HG02852 (cell line): ENCODE measurements at regions not wholly inside any gene's neighbourhood (a gene's known extent, or its start where the extent isn't known, plus 50 kb on each side); places are given as distances from the start of the nearest gene placed in this dataset.
"Not testable (repeated sequence)": the region's sequence is repeated elsewhere in the genome, so short reads cannot be mapped to it uniquely, and the experiment has no call there.

Experiments
- ATAC-seq: cut with Tn5 transposase; IDR thresholded peaks from one replicate; pipeline ENCODE4 v1.9.1; 2021; ENCODE audit warnings: mild to moderate bottlenecking, moderate library complexity; ENCODE audit not compliant: unreplicated experiment

DNA sequence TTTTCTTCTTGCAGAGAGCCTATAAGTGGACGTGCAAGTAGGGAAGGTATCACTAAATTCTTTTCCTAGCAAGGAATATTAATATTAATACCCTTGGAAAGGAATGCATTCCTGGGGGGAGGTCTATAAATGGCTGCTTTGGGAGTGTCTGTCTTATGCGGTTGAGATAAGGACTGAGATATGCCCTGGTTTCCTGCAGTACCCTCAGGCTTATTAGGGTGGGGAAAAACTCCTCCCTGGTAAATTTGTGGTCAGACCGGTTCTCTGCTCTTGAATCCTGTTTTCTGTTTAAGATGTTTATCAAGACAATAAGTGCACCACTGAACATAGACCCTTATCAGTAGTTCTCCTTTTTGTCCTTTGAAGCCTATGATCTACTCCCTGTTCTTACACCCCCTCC lies 155.2 kb downstream of the COPS8 start:
- not testable (repeated sequence) for ATAC-seq

- no peak for ATAC-seq
These were observed 156.4 kb downstream of the COPS8 start for GRCh38 chr2:237242091-237242536.

DNA sequence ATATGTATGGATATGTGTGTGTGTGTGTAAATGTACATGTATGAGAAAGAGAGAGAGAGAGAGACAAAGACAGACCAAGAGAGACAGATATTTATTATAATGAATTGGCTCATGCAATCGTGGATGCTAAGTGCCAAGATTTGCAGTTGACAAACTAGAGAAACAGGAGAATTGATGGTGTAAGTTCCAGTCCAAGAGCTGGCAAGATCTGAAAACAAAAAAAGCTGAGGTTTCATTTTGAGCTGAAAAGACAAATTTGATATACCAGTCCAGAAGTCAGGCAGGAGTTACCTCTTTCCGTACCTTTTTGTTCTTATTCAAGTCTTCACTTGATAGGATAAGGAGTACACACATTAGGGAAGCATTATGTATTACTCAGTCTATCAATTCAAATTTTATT lies 157.8 kb downstream of the COPS8 start:
- no peak for ATAC-seq

DNA sequence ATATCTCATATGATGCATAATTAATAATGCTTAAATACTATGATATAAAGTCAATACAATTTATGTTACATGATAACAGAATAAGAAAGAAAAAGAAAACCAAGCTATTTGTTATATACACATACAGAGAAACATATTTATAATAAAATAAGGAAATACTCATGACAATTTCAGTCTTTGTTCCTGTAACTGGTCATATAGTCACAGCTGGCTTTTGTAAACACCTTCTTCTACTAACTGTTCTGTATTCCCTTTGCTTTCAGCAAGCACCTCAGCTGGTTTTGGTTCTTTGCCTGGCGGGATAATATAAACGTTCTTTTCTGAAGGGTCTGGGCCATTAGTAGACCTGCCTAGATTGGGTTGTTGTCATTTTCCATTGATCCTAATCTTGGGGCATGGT lies 158.5 kb downstream of the COPS8 start:
- no peak for ATAC-seq

DNA sequence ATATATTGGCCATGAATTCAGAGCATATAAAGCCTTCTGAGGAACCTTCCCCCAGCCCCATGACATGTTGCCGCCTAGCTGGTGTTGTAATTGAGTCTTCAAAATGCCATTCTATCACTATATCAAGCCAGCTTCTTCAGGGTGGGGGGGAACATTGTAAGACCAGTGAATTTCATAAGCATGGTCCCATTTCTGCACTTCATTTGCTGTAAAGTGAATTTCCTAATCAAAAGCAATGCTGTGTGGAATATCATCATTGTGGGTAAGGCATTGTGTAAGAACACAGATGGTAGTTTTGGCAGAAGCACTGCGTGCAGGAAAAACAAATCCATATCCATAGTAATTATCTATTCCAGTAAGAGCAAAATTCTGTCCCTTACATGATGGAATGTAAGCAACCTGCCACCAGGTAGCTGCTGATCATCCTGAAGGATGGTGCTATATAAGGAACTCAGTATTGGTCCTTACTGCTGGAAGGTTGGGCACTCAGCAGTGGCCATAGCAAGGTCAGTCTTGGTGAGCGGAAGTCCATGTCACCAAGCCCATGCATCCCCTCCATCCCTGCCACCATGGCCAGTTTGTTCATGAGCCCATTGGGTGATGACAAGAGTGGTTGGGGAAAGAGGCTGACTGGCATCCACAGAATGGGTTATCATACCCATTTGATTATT lies 159.4 kb downstream of the COPS8 start:
- ATAC-seq = no peak

DNA sequence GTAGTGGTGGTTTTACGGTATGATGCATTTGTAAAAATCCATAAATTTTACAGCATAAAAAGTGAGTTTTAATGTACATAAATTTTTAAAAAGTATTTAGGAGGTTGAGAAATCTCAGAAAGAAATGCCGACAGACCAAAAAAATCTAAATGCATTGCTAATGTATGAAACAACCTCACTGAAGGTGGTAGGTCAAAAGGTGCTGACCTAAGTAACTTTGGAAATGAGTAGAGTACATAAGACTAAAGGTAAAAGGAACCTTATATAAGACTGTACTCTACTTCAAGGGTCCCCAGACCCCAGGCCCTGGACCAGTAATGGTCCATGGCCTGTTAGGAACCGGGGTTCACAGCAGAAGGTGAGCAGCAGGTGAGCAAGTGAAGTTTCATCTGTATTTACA lies 163.4 kb downstream of the COL6A3 start:
- ATAC-seq = no peak

- ATAC-seq = no peak
These were observed 162.0 kb downstream of the COL6A3 start for GRCh38 chr2:237251986-237252385.

DNA sequence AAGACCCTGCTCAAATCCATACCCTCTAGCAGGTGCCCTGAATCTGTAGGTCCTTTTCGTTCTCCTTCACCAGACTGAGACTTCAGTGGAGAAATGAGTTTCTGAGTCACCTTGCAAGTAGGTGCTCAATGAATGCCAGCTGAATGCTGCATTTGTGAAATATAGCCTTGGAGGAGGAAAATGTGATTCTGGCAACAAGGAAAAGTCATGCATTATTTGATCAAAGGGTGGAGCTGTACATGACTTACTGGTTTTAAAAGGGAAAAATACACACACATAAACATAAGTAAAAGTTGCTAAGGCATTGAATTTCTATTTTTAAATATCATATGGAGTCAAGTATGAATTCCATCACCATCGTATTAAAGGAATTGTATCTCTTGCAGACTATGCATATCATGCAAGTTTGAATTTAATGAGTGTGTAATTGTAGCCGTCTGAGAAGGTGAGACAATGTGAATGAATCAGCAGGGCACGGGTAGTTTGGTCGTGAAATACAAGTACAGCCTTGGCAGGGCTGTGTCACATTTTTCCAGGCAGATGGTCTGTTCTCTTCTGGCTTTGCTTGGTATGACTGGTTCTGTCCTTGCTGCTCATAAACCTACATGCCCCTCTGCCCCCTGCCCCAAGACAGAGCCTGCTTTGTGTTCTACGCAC lies 160.8 kb downstream of the COL6A3 start:
- ATAC-seq = no peak

DNA sequence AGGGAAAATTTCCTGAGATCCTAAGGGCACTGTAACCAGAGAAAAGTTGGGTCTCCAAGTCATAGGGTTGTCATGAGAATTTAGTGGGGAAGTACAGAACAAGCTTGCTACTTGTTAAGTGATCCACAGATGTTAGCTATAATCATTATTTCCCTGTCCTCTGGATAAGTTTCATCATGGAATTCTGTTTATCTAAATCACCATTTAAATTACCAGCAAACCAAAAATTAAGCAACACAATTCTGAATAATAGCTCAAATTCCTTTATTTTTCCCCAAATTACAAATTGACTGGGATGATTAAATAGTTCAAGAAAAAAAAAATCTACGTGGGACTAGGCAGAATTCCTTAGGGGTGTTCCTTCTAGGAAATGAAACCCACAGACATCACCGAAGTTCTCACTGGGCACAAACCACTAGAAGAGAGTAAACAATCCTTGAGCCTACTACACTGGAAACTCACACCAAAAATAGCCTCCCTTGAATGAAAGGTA lies 159.5 kb downstream of the COL6A3 start:
- ATAC-seq = no peak

DNA sequence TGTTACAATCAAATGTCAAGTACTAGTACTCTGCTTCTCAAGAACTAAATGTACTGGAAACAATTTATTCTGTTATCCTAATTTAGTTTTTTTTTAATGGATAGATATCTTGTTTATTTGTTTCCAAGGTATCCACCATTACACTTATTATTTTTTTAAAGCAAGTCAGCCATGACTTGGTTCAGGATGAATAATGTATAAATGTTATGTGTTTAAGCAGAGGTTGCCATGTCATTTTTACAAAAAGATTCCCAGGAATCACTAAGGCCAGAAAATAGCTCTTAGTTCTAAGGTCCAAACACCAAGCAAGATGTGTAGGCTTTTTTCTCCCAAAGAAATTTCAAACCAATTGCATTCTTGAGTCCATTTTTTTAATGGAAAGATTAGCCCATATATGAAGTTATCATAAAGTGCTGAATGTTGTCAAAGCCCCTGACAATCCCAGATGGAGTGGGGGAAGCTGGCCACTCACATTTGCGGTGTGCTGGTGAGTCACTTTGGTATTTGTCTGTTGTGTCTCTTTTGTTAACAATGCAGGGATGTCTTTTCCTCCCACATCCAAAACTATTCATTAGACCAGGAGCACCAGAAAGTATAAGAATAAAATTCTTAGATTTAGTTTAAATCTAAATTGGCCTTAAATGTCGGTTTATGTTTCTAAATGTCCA lies 158.9 kb downstream of the COL6A3 start:
- no peak for ATAC-seq

- no peak for ATAC-seq
These were observed 157.1 kb downstream of the COL6A3 start for GRCh38 chr2:237256887-237257286.

DNA sequence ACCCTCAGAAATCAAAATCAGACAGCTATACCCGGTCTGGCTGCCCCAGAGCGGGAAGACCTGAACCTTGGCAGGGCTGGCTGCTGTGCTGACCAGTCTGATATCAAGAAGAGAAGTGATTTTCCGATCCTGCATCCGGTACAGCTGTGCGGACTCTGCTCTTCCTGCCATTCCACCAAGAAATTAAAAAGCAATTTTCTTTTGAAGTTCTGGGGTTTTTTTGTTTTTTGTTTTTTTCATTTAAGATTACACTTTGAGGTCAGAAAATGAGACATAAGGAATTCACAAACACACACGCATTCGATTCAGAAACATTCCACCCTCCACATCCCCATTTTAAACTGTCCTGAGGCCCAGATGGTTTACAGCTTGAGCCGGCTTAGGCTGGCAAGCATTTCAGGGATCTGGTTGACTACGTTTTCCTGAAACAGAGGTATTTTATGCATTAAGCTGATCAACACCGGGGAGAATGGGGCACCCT lies 156.5 kb downstream of the COL6A3 start:
- no peak for ATAC-seq

GRCh38 chr2:237258116-237258515 lies 155.8 kb downstream of the COL6A3 start:
- no peak for ATAC-seq

GRCh38 chr2:237258615-237259014 lies 155.3 kb downstream of the COL6A3 start:
- ATAC-seq = no peak

DNA sequence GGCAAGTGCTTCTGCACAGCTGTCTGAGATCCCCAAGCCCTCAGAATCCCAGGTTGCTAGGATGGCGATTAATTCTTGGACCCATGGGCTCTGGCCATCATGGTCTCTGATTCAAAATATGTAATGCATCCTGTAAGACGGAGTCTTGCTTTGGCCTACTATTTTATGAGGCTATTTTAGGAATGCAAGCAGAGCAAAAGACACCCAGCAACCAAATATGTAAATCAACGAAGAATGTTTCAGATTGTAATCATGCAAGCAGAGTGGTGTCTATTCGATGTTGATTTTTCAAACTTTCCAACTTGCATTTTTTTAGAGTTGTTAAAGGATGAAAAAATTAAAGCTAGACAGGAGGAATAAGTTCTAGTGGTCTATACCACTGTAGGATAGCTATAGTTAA lies 154.8 kb downstream of the COL6A3 start:
- ATAC-seq = no peak

DNA sequence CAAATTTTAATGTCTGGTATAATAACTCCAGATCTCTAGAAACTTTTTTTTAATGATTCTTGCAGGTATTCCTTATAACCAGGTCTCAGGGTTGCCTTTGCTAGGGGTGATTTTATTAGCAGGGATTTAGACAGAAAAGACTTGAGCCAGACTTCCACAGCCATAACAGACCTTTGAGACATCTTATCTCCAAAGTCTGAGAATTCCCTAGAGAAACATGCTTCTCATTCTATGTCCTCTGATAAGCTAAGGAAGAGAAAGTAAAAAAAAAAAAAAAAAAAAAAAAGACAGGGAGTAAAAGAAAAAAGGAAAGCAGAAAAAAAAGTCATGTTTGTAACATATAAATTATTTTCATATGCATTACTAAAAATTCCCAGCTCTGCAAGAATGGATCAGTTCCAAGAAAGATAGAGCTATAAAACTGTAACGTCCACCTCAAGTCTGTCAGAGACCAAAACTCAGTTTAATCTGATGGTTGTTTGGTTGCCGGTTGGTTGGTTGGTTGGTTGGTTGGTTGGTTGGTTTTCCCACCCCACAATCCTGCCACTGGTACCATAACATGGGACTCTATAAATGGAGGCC lies 153.8 kb downstream of the COL6A3 start:
- ATAC-seq = no peak

GRCh38 chr2:237260686-237261085 lies 153.3 kb downstream of the COL6A3 start:
- ATAC-seq = no peak

GRCh38 chr2:237261327-237261726 lies 152.6 kb downstream of the COL6A3 start:
- no peak for ATAC-seq

- ATAC-seq = no peak
These were observed 150.9 kb downstream of the COL6A3 start for GRCh38 chr2:237262838-237263771.

DNA sequence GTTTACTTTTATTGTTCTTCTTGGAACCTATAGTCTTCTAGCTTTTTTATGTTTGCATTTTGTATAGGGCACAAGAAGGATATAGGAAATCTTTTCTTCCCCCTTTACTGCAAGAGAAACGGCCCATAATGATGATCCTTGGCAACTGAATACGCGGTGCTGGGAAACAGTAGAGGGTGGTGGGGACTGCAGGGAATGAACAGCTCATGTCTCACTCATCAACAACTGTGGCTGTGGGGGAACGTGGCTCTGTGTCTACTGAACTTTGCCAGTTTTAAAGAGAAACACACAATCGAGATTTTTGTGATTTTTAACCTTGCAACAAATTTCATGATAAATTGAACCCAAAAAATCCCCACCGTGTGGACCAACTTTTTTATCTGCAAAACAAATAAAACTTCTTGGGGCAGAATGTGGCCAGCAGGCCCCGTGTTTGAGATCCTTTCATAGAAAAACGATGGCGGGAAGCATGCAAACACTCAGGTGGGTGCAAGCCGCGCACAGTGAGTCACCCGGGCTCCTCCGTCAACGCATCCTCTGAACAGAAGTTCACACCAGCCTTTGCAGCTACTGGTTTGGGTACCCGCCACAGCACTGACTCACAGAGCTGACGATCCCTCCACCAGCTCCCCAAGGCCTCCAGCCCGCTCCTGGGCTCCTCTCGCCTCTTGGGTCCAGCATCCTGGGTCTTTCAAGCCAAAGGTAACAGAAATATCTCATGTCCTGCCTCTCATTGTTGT lies 149.3 kb downstream of the COL6A3 start:
- ATAC-seq = no peak
